ENCODE measurements at regions not wholly inside any gene's neighbourhood (a gene's known extent, or its start where the extent isn't known, plus 50 kb on each side); places are given as distances from the start of the nearest gene placed in this dataset.
A peak's percentile ranks its signal among the peaks of the same experiment; 100 is the strongest.

GRCh38 chr21:43271452-43272020, 102.7 kb downstream of the CRYAA start:
- no peak for DNase-seq

- DNase-seq: no peak
These were observed 102.0 kb downstream of the CRYAA start for GRCh38 chr21:43270800-43271301.

- DNase-seq: no peak
These were observed 101.3 kb downstream of the CRYAA start for GRCh38 chr21:43269957-43270705.

GRCh38 chr21:43269440-43269839, 100.6 kb downstream of the CRYAA start:
- DNase-seq: peak; percentile 20

GRCh38 chr21:43268804-43269186, 100.0 kb downstream of the CRYAA start:
- no peak for DNase-seq

GRCh38 chr21:43268086-43268803, 99.4 kb downstream of the CRYAA start:
- no peak for DNase-seq

- no peak for DNase-seq
These were observed 98.7 kb downstream of the CRYAA start for GRCh38 chr21:43267391-43268085.

GRCh38 chr21:43266534-43266933, 97.7 kb downstream of the CRYAA start:
- DNase-seq: no peak

GRCh38 chr21:43262427-43262826, 93.6 kb downstream of the CRYAA start:
- DNase-seq: peak; percentile 13
